H9 (cell line): ENCODE measurements at regions not wholly inside any gene's neighbourhood (a gene's known extent, or its start where the extent isn't known, plus 50 kb on each side); places are given as distances from the start of the nearest gene placed in this dataset.
"Not testable (repeated sequence)": the region's sequence is repeated elsewhere in the genome, so short reads cannot be mapped to it uniquely, and the experiment has no call there.

ENCODE experiments used
- DNase-seq: peaks from one replicate; pipeline ENCODE4 v3.0.0-alpha.2; 2017
- H2AFZ ChIP-seq: one replicate; pipeline ENCODE4 v1.6.1; 2013; ENCODE audit warnings: mild to moderate bottlenecking, low read length, control low read depth, moderate library complexity
- H2AK5ac ChIP-seq: 2 replicates; pipeline ENCODE4 v1.6.1; 2013; ENCODE audit warnings: low read length, control low read depth, mixed read lengths; ENCODE audit not compliant: insufficient read length
- H2BK120ac ChIP-seq: one replicate; pipeline ENCODE4 v1.6.1; 2013; ENCODE audit warnings: low read depth, mild to moderate bottlenecking, low read length, control low read depth, inconsistent platforms; ENCODE audit not compliant: poor library complexity, severe bottlenecking
- H2BK12ac ChIP-seq: 2 replicates; pipeline ENCODE4 v1.6.1; 2013; ENCODE audit warnings: low read length, control low read depth, mixed read lengths, low read depth; ENCODE audit not compliant: insufficient read length
- H2BK15ac ChIP-seq: 2 replicates; pipeline ENCODE4 v1.6.1; 2013; ENCODE audit warnings: low read depth, low read length, control low read depth
- H2BK20ac ChIP-seq: one replicate; pipeline ENCODE4 v1.6.1; 2013; ENCODE audit warnings: low read depth, mild to moderate bottlenecking, low read length, control low read depth, inconsistent platforms; ENCODE audit not compliant: poor library complexity, severe bottlenecking
- H2BK5ac ChIP-seq: 2 replicates; pipeline ENCODE4 v1.6.1; 2013; ENCODE audit warnings: low read length, control low read depth, mixed read lengths; ENCODE audit not compliant: insufficient read length
- H3K14ac ChIP-seq: 2 replicates; pipeline ENCODE4 v1.6.1; 2013; ENCODE audit warnings: low read length, control low read depth; ENCODE audit not compliant: insufficient read depth
- H3K18ac ChIP-seq: 2 replicates; pipeline ENCODE4 v1.6.1; 2013; ENCODE audit warnings: low read depth, mild to moderate bottlenecking, mixed read lengths, low read length, control low read depth; ENCODE audit not compliant: insufficient read length
- H3K23ac ChIP-seq: 2 replicates; pipeline ENCODE4 v1.6.1; 2013; ENCODE audit warnings: low read length, control low read depth, mixed read lengths, low read depth; ENCODE audit not compliant: insufficient read length
- H3K23me2 ChIP-seq: 2 replicates; pipeline ENCODE4 v1.6.1; 2013; ENCODE audit warnings: low read depth, mild to moderate bottlenecking, mixed read lengths, low read length, control low read depth; ENCODE audit not compliant: insufficient read length, poor library complexity, severe bottlenecking
- H3K27ac ChIP-seq: 2 replicates; pipeline ENCODE4 v1.5.1; 2013; ENCODE audit warnings: low read length, control low read depth, mixed read lengths, low read depth; ENCODE audit not compliant: insufficient read length
- H3K27me3 ChIP-seq: 2 replicates; pipeline ENCODE4 v1.6.1; 2013; ENCODE audit warnings: low read length, control low read depth, inconsistent platforms; ENCODE audit not compliant: insufficient read depth
- H3K4ac ChIP-seq: 2 replicates; pipeline ENCODE4 v1.6.1; 2013; ENCODE audit warnings: low read depth, mild to moderate bottlenecking, control low read depth, inconsistent platforms, low read length, moderate library complexity
- H3K4me1 ChIP-seq: 2 replicates; pipeline ENCODE4 v1.6.1; 2013; ENCODE audit warnings: low read length, control low read depth, inconsistent platforms; ENCODE audit not compliant: insufficient read depth
- H3K4me2 ChIP-seq: 2 replicates; pipeline ENCODE4 v1.6.1; 2013; ENCODE audit warnings: low read length, control low read depth, mixed read lengths; ENCODE audit not compliant: insufficient read length, insufficient read depth
- H3K56ac ChIP-seq: 2 replicates; pipeline ENCODE4 v1.6.1; 2013; ENCODE audit warnings: low read depth, mild to moderate bottlenecking, mixed read lengths, low read length, control low read depth; ENCODE audit not compliant: insufficient read length
- H3K79me1 ChIP-seq: 2 replicates; pipeline ENCODE4 v1.6.1; 2013; ENCODE audit warnings: low read depth, mild to moderate bottlenecking, moderate library complexity, low read length, control low read depth, inconsistent platforms; ENCODE audit not compliant: insufficient read depth, poor library complexity, severe bottlenecking
- H3K79me2 ChIP-seq: 2 replicates; pipeline ENCODE4 v1.6.1; 2013; ENCODE audit warnings: low read length, control low read depth, inconsistent platforms; ENCODE audit not compliant: insufficient read depth
- H3K9ac ChIP-seq: 2 replicates; pipeline ENCODE4 v1.6.1; 2013; ENCODE audit warnings: low read length, control low read depth, mixed read lengths; ENCODE audit not compliant: insufficient read length; ENCODE audit errors: extremely low read depth
- H3K9me3 ChIP-seq: one replicate; pipeline ENCODE4 v1.6.1; 2013; ENCODE audit warnings: low read depth, low read length, inconsistent platforms; ENCODE audit not compliant: control insufficient read depth
- H3T11ph ChIP-seq: one replicate; pipeline ENCODE4 v1.6.1; 2013; ENCODE audit warnings: mild to moderate bottlenecking, low read length, control low read depth, inconsistent platforms
- H4K20me1 ChIP-seq: one replicate; pipeline ENCODE4 v1.6.1; 2013; ENCODE audit not compliant: control insufficient read depth, insufficient read length, insufficient read depth
- H4K5ac ChIP-seq: 2 replicates; pipeline ENCODE4 v1.6.1; 2013; ENCODE audit warnings: low read depth, mild to moderate bottlenecking, mixed read lengths, low read length, control low read depth; ENCODE audit not compliant: insufficient read length
- H4K8ac ChIP-seq: replicated peaks from 2 replicates; pipeline ENCODE4 v1.6.1; 2013; ENCODE audit warnings: low read length, control low read depth, mixed read lengths, low read depth; ENCODE audit not compliant: insufficient read length
- H4K91ac ChIP-seq: 2 replicates; pipeline ENCODE4 v1.6.1; 2013; ENCODE audit warnings: low read depth, mild to moderate bottlenecking, moderate library complexity, mixed read lengths, low read length, control low read depth; ENCODE audit not compliant: insufficient read length
- H3K27ac Mint-ChIP-seq, 3 experiments: 2 replicates in 2 of 3; 3 replicates in 1 of 3; pipeline ENCODE4 v1.8.0; 2020 to 2021; ENCODE audit warnings: mixed read lengths in 3 of 3, mild to moderate bottlenecking in 1 of 3, moderate library complexity in 1 of 3
- H3K27me3 Mint-ChIP-seq: 2 replicates; pipeline ENCODE4 v1.8.0; 2021; ENCODE audit warnings: low read depth, mild to moderate bottlenecking, moderate library complexity, mixed read lengths
- H3K36me3 Mint-ChIP-seq, 3 experiments: 2 replicates in 2 of 3; 3 replicates in 1 of 3; pipeline ENCODE4 v1.8.0; 2020 to 2021; ENCODE audit warnings: low read depth in 3 of 3, mixed read lengths in 3 of 3; ENCODE audit not compliant: insufficient read depth in 1 of 3
- H3K4me1 Mint-ChIP-seq, 2 experiments: 2 replicates each; pipeline ENCODE4 v1.8.0; 2020; ENCODE audit warnings: mixed read lengths in 2 of 2
- H3K4me3 Mint-ChIP-seq, 2 experiments: 2 replicates in 1 of 2; 3 replicates in 1 of 2; pipeline ENCODE4 v1.8.0; 2020 to 2021; ENCODE audit warnings: mild to moderate bottlenecking in 2 of 2, mixed read lengths in 2 of 2, moderate library complexity in 1 of 2
- H3K9me3 Mint-ChIP-seq, 2 experiments: 2 replicates in 1 of 2; 3 replicates in 1 of 2; pipeline ENCODE4 v1.8.0; 2020; ENCODE audit warnings: mild to moderate bottlenecking in 2 of 2, mixed read lengths in 2 of 2, moderate library complexity in 1 of 2
- WGBS: extraction: QIAGEN DNeasy Blood & Tissue Kit; methylation state at CpG from one replicate; pipeline ENCODE4 v1.1.7; 2013; ENCODE audit warnings: missing lambda C conversion rate, low lambda C conversion rate, mixed read lengths; ENCODE audit not compliant: insufficient read length; ENCODE audit errors: extremely low coverage; 5-methylcytosine and 5-hydroxymethylcytosine counted together
- TF ChIP-seq, protein P1 (sequence below): fragments of 200-600 bp; sonication (generic); conservative IDR thresholded peaks from 3 replicates; pipeline ENCODE4 v1.8.0; 2021; ENCODE audit warnings: antibody characterized with exemption, mild to moderate bottlenecking

DNA sequence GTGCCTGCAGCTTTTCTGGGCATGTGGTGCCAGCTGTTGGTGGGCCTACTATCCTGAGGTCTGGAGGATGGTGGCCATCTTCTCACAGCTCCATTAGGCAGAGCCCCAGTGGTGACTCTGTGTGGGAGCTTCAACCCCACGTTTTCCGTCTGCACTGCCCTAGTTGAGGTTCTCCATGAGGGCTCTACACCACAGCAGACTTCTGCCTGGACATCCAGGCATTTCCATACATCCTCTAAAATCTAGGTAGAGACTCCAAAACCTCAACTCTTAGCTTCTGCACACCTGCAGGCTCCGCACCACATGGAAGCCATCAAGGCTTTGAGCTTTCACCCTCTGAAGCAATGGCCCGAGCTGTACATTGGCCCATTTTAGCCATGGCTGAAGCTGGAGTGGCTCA, 153.3 kb upstream of the PGRMC2 start:
- Histone ChIP-seq H4K5ac (no peak overlapping the region), H3K27me3 (no peaks in the 10 kb centered on the region), H3K4me1 (no peaks in the 10 kb centered on the region), H2BK120ac (no peak overlapping the region), H3K18ac (no peak overlapping the region), H3K23me2 (no peaks in the 10 kb centered on the region), H3K4me2 (no peak overlapping the region), H2AK5ac (no peak overlapping the region), H3K4ac (no peak overlapping the region), H4K8ac (no peak overlapping the region), H3K9ac (no peak overlapping the region), H2BK15ac (no peak overlapping the region), H3K14ac (no peak overlapping the region), H2BK20ac (no peak overlapping the region), H2BK12ac (no peak overlapping the region), H4K20me1 (no peaks in the 10 kb centered on the region), H3K79me2 (no peaks in the 10 kb centered on the region), H2BK5ac (no peak overlapping the region), H3K9me3 (no peaks in the 10 kb centered on the region), H3K23ac (no peak overlapping the region), H3K27ac (no peak overlapping the region), H3K79me1 (no peaks in the 10 kb centered on the region), H3T11ph (no peak overlapping the region), H4K91ac (no peak overlapping the region), H3K56ac (no peak overlapping the region), H2AFZ (no peak overlapping the region)
- Mint-ChIP-seq H3K36me3 (peaks cover 37 to 56% (median 38%) of the 10 kb centered on the region in 3 experiments), H3K27ac (no peak overlapping the region; a peak in 1 of 7 replicates), H3K4me3 (no peak overlapping the region), H3K4me1 (no peaks in the 10 kb centered on the region), H3K9me3 (peaks cover 53 to 62% of the 10 kb centered on the region in 2 experiments), H3K27me3 (peaks cover 2% of the 10 kb centered on the region; the same call in 1 of the 2 replicates)
- TF ChIP-seq, protein P1, sequence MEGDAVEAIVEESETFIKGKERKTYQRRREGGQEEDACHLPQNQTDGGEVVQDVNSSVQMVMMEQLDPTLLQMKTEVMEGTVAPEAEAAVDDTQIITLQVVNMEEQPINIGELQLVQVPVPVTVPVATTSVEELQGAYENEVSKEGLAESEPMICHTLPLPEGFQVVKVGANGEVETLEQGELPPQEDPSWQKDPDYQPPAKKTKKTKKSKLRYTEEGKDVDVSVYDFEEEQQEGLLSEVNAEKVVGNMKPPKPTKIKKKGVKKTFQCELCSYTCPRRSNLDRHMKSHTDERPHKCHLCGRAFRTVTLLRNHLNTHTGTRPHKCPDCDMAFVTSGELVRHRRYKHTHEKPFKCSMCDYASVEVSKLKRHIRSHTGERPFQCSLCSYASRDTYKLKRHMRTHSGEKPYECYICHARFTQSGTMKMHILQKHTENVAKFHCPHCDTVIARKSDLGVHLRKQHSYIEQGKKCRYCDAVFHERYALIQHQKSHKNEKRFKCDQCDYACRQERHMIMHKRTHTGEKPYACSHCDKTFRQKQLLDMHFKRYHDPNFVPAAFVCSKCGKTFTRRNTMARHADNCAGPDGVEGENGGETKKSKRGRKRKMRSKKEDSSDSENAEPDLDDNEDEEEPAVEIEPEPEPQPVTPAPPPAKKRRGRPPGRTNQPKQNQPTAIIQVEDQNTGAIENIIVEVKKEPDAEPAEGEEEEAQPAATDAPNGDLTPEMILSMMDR = no peak
- WGBS = no CpG with 5 or more reads among the region's 4 CpGs
- no peak for DNase-seq

DNA sequence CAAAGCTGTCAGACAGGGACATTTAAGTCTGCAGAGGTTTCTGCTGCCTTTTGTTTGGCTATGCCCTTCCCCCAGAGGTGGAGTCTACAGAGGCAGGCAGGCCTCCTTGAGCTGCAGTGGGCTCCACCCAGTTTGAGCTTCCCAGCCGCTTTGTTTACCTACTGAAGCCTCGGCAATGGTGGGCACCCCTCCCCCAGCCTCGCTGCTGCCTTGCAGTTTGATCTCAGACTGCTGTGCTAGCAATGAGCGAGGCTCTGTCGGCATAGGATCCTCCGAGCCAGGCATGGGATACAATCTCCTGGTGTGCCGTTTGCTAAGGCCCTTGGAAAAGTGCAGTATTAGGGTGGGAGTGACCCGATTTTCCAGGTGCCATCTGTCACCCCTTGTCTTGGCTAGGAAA, 149.4 kb upstream of the PGRMC2 start:
- not testable (repeated sequence) for H4K8ac ChIP-seq, DNase-seq, H3K27me3 ChIP-seq, H3K14ac ChIP-seq, H3T11ph ChIP-seq, H3K79me2 ChIP-seq, H4K5ac ChIP-seq, H3K4me2 ChIP-seq, H3K56ac ChIP-seq, H2BK15ac ChIP-seq, H2AFZ ChIP-seq, H4K91ac ChIP-seq, H2AK5ac ChIP-seq, H2BK12ac ChIP-seq, H3K9me3 ChIP-seq, H3K9ac ChIP-seq, H3K27ac ChIP-seq, H3K27me3 Mint-ChIP-seq, H4K20me1 ChIP-seq, H3K79me1 ChIP-seq, H3K4ac ChIP-seq, H3K27ac Mint-ChIP-seq, H3K23me2 ChIP-seq, H2BK20ac ChIP-seq, H3K4me1 Mint-ChIP-seq, H3K23ac ChIP-seq, H3K4me1 ChIP-seq, H3K18ac ChIP-seq, H2BK120ac ChIP-seq, H2BK5ac ChIP-seq, H3K4me3 Mint-ChIP-seq
- WGBS = no CpG with 5 or more reads among the region's 8 CpGs
- H3K9me3 Mint-ChIP-seq = peaks cover 52 to 56% of the 10 kb centered on the region in 2 experiments
- H3K36me3 Mint-ChIP-seq = peaks cover 37 to 55% (median 37%) of the 10 kb centered on the region in 3 experiments
